ENCODE measurements at regions not wholly inside any gene's neighbourhood (a gene's known extent, or its start where the extent isn't known, plus 50 kb on each side); places are given as distances from the start of the nearest gene placed in this dataset.

GRCh38 chr1:38738207-38738606 is 121.4 kb downstream of the RRAGC start (continued):
- TF ChIP-seq, protein P1, sequence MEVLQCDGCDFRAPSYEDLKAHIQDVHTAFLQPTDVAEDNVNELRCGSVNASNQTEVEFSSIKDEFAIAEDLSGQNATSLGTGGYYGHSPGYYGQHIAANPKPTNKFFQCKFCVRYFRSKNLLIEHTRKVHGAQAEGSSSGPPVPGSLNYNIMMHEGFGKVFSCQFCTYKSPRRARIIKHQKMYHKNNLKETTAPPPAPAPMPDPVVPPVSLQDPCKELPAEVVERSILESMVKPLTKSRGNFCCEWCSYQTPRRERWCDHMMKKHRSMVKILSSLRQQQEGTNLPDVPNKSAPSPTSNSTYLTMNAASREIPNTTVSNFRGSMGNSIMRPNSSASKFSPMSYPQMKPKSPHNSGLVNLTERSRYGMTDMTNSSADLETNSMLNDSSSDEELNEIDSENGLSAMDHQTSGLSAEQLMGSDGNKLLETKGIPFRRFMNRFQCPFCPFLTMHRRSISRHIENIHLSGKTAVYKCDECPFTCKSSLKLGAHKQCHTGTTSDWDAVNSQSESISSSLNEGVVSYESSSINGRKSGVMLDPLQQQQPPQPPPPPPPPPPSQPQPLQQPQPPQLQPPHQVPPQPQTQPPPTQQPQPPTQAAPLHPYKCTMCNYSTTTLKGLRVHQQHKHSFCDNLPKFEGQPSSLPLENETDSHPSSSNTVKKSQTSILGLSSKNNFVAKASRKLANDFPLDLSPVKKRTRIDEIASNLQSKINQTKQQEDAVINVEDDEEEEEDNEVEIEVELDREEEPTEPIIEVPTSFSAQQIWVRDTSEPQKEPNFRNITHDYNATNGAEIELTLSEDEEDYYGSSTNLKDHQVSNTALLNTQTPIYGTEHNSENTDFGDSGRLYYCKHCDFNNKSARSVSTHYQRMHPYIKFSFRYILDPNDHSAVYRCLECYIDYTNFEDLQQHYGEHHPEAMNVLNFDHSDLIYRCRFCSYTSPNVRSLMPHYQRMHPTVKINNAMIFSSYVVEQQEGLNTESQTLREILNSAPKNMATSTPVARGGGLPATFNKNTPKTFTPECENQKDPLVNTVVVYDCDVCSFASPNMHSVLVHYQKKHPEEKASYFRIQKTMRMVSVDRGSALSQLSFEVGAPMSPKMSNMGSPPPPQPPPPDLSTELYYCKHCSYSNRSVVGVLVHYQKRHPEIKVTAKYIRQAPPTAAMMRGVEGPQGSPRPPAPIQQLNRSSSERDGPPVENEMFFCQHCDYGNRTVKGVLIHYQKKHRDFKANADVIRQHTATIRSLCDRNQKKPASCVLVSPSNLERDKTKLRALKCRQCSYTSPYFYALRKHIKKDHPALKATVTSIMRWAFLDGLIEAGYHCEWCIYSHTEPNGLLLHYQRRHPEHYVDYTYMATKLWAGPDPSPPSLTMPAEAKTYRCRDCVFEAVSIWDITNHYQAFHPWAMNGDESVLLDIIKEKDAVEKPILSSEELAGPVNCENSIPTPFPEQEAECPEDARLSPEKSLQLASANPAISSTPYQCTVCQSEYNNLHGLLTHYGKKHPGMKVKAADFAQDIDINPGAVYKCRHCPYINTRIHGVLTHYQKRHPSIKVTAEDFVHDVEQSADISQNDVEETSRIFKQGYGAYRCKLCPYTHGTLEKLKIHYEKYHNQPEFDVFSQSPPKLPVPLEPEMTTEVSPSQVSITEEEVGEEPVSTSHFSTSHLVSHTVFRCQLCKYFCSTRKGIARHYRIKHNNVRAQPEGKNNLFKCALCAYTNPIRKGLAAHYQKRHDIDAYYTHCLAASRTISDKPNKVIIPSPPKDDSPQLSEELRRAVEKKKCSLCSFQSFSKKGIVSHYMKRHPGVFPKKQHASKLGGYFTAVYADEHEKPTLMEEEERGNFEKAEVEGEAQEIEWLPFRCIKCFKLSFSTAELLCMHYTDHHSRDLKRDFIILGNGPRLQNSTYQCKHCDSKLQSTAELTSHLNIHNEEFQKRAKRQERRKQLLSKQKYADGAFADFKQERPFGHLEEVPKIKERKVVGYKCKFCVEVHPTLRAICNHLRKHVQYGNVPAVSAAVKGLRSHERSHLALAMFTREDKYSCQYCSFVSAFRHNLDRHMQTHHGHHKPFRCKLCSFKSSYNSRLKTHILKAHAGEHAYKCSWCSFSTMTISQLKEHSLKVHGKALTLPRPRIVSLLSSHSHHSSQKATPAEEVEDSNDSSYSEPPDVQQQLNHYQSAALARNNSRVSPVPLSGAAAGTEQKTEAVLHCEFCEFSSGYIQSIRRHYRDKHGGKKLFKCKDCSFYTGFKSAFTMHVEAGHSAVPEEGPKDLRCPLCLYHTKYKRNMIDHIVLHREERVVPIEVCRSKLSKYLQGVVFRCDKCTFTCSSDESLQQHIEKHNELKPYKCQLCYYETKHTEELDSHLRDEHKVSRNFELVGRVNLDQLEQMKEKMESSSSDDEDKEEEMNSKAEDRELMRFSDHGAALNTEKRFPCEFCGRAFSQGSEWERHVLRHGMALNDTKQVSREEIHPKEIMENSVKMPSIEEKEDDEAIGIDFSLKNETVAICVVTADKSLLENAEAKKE (CRISPR knock-in tag; IDR thresholded peaks at IDR 0.05), result no peak
- no peak for TF ChIP-seq NANOG (IDR thresholded peaks at IDR 0.05; ENCODE audit: borderline replicate concordance)

DNA sequence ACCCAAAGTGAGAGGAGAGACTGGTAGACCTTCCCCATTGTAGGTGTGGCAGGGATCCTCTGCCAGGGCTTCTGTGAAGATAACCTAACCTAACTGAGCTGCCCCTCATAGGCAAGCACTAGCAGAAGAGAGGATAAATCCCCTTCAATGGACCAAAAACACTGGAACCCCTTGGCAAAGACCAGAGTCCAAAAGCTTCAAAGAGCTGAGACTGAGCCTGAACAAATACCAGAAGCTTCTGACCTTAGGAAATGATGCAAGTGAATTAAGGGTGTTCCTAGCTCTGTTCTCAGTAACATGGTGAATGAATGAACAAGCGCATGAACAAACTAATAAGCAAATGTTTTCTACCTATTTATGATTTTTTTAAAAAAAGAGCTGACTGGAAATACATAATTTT is 123.2 kb downstream of the RRAGC start:
- no peak for ATAC-seq
- Histone ChIP-seq H3K27me3 (ENCODE audit: insufficient read depth) (no peaks in the 10 kb centered on the region), H3K27ac (ENCODE audit: low read depth) (no peak overlapping the region), H4K20me1 (replicated peaks; ENCODE audit: insufficient read depth) (no peaks in the 10 kb centered on the region), H3K36me3 (ENCODE audit: insufficient read depth) (no peaks in the 10 kb centered on the region), H3K4me2 (no peak overlapping the region), H3K9me2 (ENCODE audit: insufficient read depth) (0 out of 2 replicates have a peak, but pooled peaks cover 3% of the 10 kb centered on the region), H2AFZ (no peak overlapping the region), H3K4me3 (no peak overlapping the region), H3F3A (replicated peaks; ENCODE audit: low read depth) (no peaks in the 10 kb centered on the region), H3K79me2 (replicated peaks; ENCODE audit: insufficient read depth) (no peaks in the 10 kb centered on the region), H3K4me1 (ENCODE audit: insufficient read depth) (peaks cover 16% of the 10 kb centered on the region)
- no peak overlapping the region for H3K27ac Mint-ChIP-seq
- peaks cover 9% of the 10 kb centered on the region for H3K27me3 Mint-ChIP-seq (ENCODE audit: insufficient read depth, low read depth, poor library complexity)
- no peaks in the 10 kb centered on the region for H3K36me3 Mint-ChIP-seq (ENCODE audit: low read depth)
- H3K4me3 Mint-ChIP-seq, result no peak overlapping the region
- H3K9me3 Mint-ChIP-seq, result no peaks in the 10 kb centered on the region
- DNase-seq (ENCODE audit: low spot score), result no peak
- peaks cover 23% of the 10 kb centered on the region for H3K4me1 Mint-ChIP-seq
- TF ChIP-seq, protein P2, sequence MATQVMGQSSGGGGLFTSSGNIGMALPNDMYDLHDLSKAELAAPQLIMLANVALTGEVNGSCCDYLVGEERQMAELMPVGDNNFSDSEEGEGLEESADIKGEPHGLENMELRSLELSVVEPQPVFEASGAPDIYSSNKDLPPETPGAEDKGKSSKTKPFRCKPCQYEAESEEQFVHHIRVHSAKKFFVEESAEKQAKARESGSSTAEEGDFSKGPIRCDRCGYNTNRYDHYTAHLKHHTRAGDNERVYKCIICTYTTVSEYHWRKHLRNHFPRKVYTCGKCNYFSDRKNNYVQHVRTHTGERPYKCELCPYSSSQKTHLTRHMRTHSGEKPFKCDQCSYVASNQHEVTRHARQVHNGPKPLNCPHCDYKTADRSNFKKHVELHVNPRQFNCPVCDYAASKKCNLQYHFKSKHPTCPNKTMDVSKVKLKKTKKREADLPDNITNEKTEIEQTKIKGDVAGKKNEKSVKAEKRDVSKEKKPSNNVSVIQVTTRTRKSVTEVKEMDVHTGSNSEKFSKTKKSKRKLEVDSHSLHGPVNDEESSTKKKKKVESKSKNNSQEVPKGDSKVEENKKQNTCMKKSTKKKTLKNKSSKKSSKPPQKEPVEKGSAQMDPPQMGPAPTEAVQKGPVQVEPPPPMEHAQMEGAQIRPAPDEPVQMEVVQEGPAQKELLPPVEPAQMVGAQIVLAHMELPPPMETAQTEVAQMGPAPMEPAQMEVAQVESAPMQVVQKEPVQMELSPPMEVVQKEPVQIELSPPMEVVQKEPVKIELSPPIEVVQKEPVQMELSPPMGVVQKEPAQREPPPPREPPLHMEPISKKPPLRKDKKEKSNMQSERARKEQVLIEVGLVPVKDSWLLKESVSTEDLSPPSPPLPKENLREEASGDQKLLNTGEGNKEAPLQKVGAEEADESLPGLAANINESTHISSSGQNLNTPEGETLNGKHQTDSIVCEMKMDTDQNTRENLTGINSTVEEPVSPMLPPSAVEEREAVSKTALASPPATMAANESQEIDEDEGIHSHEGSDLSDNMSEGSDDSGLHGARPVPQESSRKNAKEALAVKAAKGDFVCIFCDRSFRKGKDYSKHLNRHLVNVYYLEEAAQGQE (IDR thresholded peaks at IDR 0.05; ENCODE audit: unreplicated experiment), result no peak
- no peak for TF ChIP-seq ZNF331 (CRISPR knock-in tag; IDR thresholded peaks at IDR 0.05; ENCODE audit: low read depth)
- no peak for TF ChIP-seq ZNF114 (CRISPR knock-in tag; IDR thresholded peaks at IDR 0.05)
- TF ChIP-seq, protein P3, sequence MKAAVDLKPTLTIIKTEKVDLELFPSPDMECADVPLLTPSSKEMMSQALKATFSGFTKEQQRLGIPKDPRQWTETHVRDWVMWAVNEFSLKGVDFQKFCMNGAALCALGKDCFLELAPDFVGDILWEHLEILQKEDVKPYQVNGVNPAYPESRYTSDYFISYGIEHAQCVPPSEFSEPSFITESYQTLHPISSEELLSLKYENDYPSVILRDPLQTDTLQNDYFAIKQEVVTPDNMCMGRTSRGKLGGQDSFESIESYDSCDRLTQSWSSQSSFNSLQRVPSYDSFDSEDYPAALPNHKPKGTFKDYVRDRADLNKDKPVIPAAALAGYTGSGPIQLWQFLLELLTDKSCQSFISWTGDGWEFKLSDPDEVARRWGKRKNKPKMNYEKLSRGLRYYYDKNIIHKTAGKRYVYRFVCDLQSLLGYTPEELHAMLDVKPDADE (IDR thresholded peaks at IDR 0.05), result no peak
- no peak for TF ChIP-seq STAT1 (IDR thresholded peaks at IDR 0.05; ENCODE audit: unreplicated experiment)
- TF ChIP-seq NANOG (IDR thresholded peaks at IDR 0.05; ENCODE audit: borderline replicate concordance), result no peak

Measured in GM23338 (cell line).